ENCODE measurements at regions not wholly inside any gene's neighbourhood (a gene's known extent, or its start where the extent isn't known, plus 50 kb on each side); places are given as distances from the start of the nearest gene placed in this dataset.

DNA sequence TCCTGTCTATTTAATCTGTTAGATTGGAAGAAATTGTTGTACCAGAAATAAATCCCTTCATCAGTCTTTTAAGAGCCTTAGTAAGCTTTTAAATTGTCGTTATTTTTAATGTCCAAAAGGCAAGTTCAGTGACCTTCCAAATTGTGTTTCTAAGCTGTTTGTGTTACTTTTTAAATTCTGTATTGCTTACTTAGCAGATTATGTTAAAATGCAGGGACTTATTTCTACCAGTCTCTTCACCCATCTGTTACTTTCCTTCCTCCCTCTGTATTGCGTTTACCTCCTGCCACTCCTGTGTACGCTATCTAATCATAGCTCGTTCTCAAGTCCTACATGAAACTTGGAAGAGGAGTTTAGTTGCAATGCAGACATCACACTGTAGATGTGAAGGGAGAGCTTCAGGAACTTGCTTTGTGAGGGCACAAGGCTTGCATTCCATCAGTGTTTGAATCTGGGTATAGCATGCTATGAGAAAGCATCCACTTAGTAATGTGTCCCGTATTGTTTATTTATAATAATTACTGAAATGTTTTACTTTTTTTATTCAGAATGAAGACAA, 406.5 kb upstream of the RGS6 start:
- TF ChIP-seq, protein P1, sequence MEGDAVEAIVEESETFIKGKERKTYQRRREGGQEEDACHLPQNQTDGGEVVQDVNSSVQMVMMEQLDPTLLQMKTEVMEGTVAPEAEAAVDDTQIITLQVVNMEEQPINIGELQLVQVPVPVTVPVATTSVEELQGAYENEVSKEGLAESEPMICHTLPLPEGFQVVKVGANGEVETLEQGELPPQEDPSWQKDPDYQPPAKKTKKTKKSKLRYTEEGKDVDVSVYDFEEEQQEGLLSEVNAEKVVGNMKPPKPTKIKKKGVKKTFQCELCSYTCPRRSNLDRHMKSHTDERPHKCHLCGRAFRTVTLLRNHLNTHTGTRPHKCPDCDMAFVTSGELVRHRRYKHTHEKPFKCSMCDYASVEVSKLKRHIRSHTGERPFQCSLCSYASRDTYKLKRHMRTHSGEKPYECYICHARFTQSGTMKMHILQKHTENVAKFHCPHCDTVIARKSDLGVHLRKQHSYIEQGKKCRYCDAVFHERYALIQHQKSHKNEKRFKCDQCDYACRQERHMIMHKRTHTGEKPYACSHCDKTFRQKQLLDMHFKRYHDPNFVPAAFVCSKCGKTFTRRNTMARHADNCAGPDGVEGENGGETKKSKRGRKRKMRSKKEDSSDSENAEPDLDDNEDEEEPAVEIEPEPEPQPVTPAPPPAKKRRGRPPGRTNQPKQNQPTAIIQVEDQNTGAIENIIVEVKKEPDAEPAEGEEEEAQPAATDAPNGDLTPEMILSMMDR (IDR thresholded peaks at IDR 0.05), result no peak
- no peak for TF ChIP-seq POLR2A (IDR thresholded peaks at IDR 0.05)

Measured in body of pancreas (tissue), 4 donors.